GM12878 (cell line): ENCODE measurements at regions not wholly inside any gene's neighbourhood (a gene's known extent, or its start where the extent isn't known, plus 50 kb on each side); places are given as distances from the start of the nearest gene placed in this dataset.

Experiments
- CHD2 ChIP-seq: IDR thresholded peaks from 2 replicates; pipeline ENCODE4 v1.6.1; 2011; ENCODE audit warnings: low read depth, low read length, improper control_type of control experiment, borderline replicate concordance
- MYC ChIP-seq: IDR thresholded peaks from 2 replicates; pipeline ENCODE4 v1.6.1; 2011; ENCODE audit warnings: mild to moderate bottlenecking, low read length, moderate library complexity, inconsistent platforms; ENCODE audit not compliant: insufficient read depth, insufficient replicate concordance, insufficient read length, severe bottlenecking
- PAX5 ChIP-seq: IDR thresholded peaks from 2 replicates; pipeline ENCODE4 v1.6.1; 2011; ENCODE audit warnings: low read depth, low read length, borderline replicate concordance
- POLR2A ChIP-seq: IDR thresholded peaks from 2 replicates; pipeline ENCODE4 v1.6.1; 2011; ENCODE audit warnings: low read depth, mild to moderate bottlenecking, low read length
- RAD51 ChIP-seq: fragments of 450-650 bp; IDR thresholded peaks from 2 replicates; pipeline ENCODE4 v1.6.1; 2016; ENCODE audit warnings: moderate library complexity, mild to moderate bottlenecking, inconsistent platforms
- RB1 ChIP-seq: fragments of 450-650 bp; formaldehyde crosslinking; IDR thresholded peaks from 2 replicates; pipeline ENCODE4 v1.6.1; 2017; ENCODE audit warnings: mild to moderate bottlenecking, borderline replicate concordance
- SIN3A ChIP-seq: IDR thresholded peaks from 2 replicates; pipeline ENCODE4 v1.6.1; 2012; ENCODE audit warnings: low read depth, low read length, improper control_type of control experiment
- SMC3 ChIP-seq: IDR thresholded peaks from 2 replicates; pipeline ENCODE4 v1.6.1; 2011; ENCODE audit warnings: low read length, improper control_type of control experiment, borderline replicate concordance
- SREBF1 ChIP-seq: IDR thresholded peaks from 2 replicates; pipeline ENCODE4 v1.6.1; 2012; ENCODE audit warnings: mild to moderate bottlenecking, low read length
- YY1 ChIP-seq: IDR thresholded peaks from 2 replicates; pipeline ENCODE4 v1.6.1; 2011; ENCODE audit warnings: low read depth, mild to moderate bottlenecking, low read length
- ZNF274 ChIP-seq: IDR thresholded peaks from one replicate; pipeline ENCODE4 v1.8.0; 2011; ENCODE audit not compliant: insufficient read length, insufficient read depth
- ZSCAN29 ChIP-seq: fragments of 450-650 bp; IDR thresholded peaks from 2 replicates; pipeline ENCODE4 v1.6.1; 2017; ENCODE audit warnings: mild to moderate bottlenecking, moderate library complexity

- no peak for TF ChIP-seq MYC
- no peak for TF ChIP-seq RAD51
- TF ChIP-seq RB1 = no peak
- TF ChIP-seq CHD2 = no peak
- TF ChIP-seq YY1 = no peak
- no peak for TF ChIP-seq SMC3
- TF ChIP-seq ZSCAN29 = no peak
- TF ChIP-seq SREBF1 = no peak
- TF ChIP-seq ZNF274 = no peak
- TF ChIP-seq POLR2A = no peak
- TF ChIP-seq SIN3A = no peak
- TF ChIP-seq PAX5 = no peak
These were observed 561.5 kb upstream of the POT1 start for GRCh38 chr7:125491137-125491536.
